CD4-positive, alpha-beta T cell treated with Interleukin-15 for 4 hours (primary cell): ENCODE measurements at regions not wholly inside any gene's neighbourhood (a gene's known extent, or its start where the extent isn't known, plus 50 kb on each side); places are given as distances from the start of the nearest gene placed in this dataset.
"Not testable (repeated sequence)": the region's sequence is repeated elsewhere in the genome, so short reads cannot be mapped to it uniquely, and the experiment has no call there.

Experiments used
- DNase-seq: peaks from one replicate; pipeline ENCODE4 v3.0.0-alpha.2; 2020; ENCODE audit warnings: low spot score

DNA sequence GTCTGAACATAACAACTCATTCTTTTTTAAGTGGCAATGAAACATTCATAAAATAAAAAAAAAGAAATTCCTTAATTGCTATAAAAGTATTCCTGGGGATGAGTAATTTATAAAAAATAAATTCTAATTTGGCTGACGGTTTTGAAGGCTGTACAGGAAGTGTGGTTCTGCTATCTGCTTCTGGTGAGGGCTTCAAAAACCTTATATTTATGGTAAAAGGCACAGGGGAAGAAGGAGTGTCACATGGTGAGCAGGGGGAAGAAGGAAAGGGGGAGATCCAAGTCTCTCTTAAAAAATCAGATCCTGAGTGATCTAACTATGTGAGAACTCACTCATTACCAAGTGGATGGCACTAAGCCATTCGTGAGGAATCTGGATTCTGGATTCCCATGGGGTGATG, 539.0 kb downstream of the GOLGA6L6 start:
- DNase-seq = not testable (repeated sequence)

DNA sequence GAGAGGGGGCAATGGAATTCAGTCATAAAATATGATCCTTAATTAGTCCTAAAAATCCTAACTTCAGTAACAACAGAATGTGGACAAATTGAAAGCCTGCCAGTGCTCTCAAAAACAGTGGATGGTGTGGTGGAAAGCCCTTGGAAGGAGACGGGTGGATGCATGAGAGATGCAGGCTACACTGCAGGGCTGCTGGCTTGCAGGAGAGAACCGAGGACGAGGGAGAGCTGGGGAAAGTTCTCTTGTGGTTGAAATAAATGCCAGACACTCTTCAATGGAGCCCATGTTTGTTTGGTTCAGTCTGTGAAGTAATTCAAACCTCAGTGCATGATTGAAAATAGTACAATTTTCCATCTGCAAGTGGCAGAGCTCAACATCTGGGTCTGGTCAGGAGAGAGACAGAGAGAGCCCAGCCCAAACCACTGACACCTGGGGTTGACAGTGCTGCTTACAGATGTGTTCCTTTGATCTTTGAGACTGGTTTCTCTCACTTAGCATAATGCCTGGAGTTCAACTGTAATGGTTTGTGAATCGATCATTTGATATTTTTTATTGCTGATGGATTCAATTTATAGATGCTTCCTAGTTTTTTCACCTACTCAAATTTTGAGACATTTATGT, 544.9 kb downstream of the GOLGA6L6 start:
- DNase-seq = not testable (repeated sequence)

DNA sequence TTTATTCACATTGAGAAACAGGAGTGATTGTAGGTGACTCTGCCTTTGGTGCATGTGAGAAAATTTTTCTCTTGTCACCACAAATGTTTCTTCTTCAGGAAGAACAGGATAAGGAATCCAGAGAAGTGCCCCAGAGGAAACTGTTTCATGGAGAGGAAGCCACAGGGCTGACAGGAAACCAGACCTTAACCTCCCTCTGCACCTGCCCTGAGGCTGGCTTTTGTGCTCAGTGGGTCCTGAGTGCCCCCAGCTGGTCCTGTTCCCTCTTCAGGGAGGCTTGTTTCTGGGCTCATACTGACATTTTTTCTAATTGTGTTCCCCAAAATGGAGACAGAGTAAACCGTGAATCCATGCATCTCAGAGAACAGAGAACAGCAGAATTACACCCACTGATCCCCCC, 546.3 kb downstream of the GOLGA6L6 start:
- DNase-seq = not testable (repeated sequence)

- DNase-seq = no peak
These were observed 549.2 kb downstream of the GOLGA6L6 start for GRCh38 chr15:19992428-19992827.

DNA sequence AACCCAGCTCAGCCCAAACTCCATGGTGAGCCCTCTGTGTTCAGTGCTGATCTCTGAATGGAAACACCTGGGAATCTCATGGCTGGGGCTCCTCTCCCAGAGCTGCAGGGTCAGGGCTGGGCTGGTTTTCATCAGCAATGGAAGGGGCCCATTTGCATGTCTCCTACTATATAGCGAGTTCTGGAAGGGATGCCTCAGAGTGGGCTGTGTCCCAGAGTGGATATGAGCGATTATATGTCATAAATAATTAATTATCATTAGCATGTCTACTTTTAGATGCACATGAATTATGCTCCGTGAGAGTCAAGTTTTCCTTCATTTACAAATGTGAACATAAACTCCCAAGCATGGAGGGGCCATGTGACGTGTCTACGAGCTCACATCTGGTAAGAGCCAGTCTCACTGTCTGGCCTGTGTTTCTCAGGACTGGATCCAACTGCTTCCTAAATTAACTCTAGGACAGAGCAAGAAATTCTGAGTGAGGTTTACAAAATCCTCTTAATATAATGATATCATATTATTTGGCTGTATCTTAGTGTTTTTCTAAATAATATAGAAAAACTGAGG, 553.4 kb downstream of the GOLGA6L6 start:
- no peak for DNase-seq

GRCh38 chr15:19987389-19988048, 554.1 kb downstream of the GOLGA6L6 start:
- DNase-seq = no peak

- DNase-seq = no peak
These were observed 557.5 kb downstream of the GOLGA6L6 start for GRCh38 chr15:19984101-19984500.

DNA sequence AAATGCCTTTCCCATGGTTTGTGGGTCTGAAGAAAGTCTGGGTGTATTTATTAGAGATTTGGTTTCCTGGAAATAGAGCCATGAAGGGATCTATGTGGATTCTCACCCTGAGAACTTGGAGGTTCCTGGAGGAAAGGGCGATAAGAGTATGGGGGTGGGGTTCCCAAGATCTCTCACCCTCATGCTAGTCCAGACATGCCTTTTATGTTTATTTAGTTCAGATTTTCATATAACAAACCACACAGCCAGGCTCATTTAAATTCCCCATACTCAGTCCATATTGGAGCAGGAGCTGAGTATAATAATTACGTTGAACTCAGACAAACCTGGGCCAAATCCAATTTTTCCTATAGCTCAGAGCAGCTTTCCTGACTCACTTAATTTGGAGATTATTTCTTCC, 566.6 kb downstream of the GOLGA6L6 start:
- no peak for DNase-seq

- no peak for DNase-seq
These were observed 567.9 kb downstream of the GOLGA6L6 start for GRCh38 chr15:19973718-19974117.

- not testable (repeated sequence) for DNase-seq
These were observed 569.0 kb downstream of the GOLGA6L6 start for GRCh38 chr15:19972582-19972981.

DNA sequence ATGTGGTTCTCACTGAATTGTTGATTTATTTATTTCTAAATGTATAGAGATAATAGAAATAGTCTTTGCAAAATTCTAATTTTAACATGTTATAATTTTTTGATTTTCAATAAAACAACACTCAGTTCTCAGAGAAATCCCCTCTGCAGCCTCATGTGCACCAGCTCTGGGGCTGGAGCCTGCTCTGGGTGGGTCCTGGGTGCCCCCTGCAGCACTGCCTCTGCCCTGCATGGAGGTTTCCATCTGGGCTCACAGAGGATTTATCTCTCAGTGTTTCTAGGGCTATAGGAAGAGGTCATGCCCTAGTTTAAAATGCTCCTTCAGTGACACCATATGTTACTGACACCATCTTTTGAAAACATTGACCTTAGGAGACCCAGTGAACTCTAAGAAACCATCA, 576.0 kb downstream of the GOLGA6L6 start:
- not testable (repeated sequence) for DNase-seq

DNA sequence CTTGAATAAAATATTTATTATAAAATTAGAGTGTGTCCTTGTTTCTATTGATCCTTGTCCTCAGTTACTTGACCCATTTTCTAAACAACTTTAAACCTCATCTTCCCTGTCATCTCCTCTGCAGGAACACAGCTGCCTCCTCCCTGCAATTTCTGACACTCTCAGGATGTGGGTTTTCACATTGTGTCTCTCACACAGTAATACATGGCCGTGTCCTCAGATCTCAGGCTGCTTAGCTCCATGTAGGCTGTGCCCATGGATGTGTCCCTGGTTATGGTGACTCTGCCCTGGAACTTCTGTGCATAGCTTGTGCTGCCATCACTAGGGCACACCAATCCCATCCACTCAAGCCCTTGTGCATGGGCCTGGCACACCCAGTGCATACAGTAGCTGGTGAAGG, 577.1 kb downstream of the GOLGA6L6 start:
- DNase-seq = not testable (repeated sequence)

GRCh38 chr15:19956124-19956796, 585.3 kb downstream of the GOLGA6L6 start:
- no peak for DNase-seq

- DNase-seq = no peak
These were observed 597.2 kb downstream of the GOLGA6L6 start for GRCh38 chr15:19944261-19944888.

DNA sequence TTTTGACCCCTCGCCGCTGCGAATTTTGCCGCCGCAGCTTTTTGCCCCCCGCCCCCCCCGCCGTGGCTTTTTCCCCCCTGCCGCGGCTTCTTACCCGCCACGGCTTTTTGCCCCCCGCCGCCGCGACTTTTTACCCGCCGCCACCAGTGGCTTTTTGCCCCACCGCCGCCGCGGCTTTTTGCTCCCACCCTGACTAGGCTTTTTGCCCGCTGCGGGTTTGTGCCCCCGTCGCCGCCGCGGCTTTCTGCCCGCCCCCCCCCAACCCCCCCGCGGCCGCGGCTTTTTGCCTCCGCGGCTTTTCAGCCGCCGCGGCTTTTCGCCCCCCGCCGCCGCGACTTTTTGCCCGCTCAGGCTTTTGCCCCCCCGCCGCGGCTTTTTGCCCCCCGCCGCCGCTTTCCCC, 598.1 kb downstream of the GOLGA6L6 start:
- DNase-seq = no peak

- not testable (repeated sequence) for DNase-seq
These were observed 638.3 kb downstream of the GOLGA6L6 start for GRCh38 chr15:19903281-19903680.

DNA sequence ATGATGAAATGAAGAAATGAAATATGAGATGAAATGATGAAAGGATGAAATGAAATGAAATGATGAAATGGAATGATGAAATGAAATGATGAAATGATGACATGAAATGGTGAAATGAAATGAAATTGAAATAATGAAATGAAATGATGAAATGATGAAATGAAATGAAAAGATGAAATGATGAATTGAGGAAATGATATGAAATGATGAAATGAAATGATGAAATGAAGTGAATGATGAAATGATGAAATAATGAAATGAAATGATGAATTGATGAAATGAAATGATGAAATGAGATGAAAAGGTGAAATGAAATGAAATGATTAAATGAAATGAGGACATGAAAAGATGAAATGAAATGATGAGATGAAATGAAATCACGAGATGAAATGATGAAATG, 639.2 kb downstream of the GOLGA6L6 start:
- DNase-seq = not testable (repeated sequence)

DNA sequence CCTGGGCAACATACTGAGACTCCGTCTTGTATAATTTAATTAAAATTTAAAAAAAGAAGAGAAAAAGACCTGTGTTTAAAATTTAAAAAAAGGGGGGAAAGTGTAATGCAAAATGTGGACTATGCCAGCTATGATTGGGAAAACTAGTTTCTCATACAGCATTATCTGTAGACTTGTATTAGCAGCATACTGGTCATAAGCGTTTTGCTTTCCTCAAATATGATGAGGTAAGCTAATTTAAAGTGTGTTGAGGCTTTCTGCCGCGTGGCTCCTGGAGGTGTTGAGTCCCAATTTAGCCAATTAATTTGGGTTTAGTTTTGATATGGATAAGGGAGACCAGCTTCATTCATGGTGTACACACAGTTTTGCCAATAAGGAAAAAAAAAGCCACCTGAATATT, 640.2 kb downstream of the GOLGA6L6 start:
- not testable (repeated sequence) for DNase-seq

DNA sequence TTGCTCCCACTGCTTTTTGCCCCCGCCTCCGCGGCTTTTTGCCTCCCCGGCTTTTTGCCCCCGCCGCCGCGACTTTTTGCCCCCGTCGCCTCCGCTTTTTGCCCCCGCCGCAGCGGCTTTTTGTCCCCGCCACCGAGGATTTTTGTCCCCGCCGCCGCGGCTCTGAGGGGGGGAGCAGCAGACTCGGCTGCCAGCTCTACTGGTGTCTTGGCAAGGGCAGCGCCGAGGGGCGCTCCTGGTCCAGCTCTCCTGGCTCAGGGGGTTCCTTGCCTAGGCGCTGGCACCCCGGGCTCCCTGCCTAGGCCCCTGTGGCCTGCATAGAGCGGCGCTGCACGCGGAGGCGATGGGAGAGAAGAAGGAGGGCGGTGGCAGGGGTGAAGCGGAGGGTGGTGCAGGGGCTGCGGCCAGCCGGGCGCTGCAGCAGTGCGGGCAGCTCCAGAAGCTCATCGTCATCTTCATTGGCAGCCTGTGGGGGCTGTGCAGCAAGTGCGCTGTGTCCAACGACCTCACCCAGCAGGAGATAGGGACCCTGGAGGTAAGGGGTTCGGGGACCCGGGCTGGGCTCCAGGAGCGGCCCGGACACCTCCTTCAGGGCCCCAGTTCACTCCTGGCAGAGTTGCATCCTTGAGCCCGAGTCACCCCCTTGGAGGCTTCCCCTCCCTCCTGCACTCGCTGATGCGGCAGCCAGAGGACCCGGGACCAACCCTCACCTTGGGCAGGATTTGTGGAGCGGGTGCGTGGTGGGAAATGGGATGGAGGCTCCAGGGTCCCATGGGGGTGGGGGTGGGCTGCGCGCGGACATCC, 642.4 kb downstream of the GOLGA6L6 start:
- DNase-seq = no peak

DNA sequence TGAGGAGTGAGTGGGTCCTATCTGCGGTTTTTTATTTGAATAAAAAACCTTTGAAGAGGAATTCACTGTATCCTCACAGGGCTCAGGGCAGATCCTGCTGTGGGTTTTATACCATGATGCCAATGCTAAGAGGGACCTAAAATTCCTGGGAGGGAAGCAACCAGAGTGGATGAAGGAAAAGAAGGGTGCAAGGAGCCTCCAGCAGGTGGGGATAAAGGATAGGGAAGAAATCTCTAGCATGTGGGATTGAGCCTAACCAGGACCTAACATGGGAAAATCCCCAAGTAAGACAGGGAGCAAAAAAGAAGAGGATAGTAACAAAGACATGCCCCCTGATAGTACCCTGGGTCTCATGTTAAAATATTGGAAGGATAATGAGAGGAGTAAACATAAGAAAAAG, 652.8 kb downstream of the GOLGA6L6 start:
- not testable (repeated sequence) for DNase-seq

- not testable (repeated sequence) for DNase-seq
These were observed 697.5 kb downstream of the GOLGA6L6 start for GRCh38 chr15:19844061-19844460.
